SK-N-SH (cell line): ENCODE measurements at regions not wholly inside any gene's neighbourhood (a gene's known extent, or its start where the extent isn't known, plus 50 kb on each side); places are given as distances from the start of the nearest gene placed in this dataset.

Experiments
- FOXM1 ChIP-seq: IDR thresholded peaks from 2 replicates; pipeline ENCODE4 v1.4.0; 2012; ENCODE audit warnings: low read depth, mild to moderate bottlenecking
- JUND ChIP-seq: IDR thresholded peaks from 2 replicates; pipeline ENCODE4 v1.4.0; 2012
- YY1 ChIP-seq: IDR thresholded peaks from 2 replicates; pipeline ENCODE4 v1.4.0; 2012; ENCODE audit warnings: low read depth, mild to moderate bottlenecking
- TF ChIP-seq, protein P1 (sequence below): fragments of 200-600 bp; sonication (generic); IDR thresholded peaks from 2 replicates; pipeline ENCODE4 v1.6.1; 2017; ENCODE audit warnings: antibody characterized with exemption, mild to moderate bottlenecking, moderate library complexity
- TF ChIP-seq, protein P2 (sequence below): IDR thresholded peaks from 2 replicates; pipeline ENCODE4 v1.6.1; 2012; ENCODE audit warnings: mild to moderate bottlenecking, low read depth, low read length, moderate library complexity

DNA sequence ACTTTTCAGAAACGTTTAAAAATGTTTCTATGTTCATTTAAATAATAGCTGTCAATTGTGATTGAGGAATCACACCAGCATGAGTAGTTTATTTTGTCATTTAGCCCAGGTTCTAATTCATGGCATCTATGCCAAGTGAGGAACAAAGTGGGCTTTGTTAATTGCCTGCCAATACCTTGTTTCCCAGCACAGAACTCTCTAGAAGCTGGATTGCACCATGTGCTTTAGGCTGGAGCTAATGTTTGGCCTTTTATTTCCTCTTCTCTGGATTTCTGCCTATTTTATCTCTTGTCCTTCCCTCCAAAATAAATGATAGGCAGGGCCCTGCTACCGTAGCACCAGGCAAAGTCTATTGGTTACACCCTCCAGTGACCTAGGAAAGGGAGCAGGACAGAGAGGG is 109.9 kb upstream of the ITGB1 start:
- TF ChIP-seq, protein P1, sequence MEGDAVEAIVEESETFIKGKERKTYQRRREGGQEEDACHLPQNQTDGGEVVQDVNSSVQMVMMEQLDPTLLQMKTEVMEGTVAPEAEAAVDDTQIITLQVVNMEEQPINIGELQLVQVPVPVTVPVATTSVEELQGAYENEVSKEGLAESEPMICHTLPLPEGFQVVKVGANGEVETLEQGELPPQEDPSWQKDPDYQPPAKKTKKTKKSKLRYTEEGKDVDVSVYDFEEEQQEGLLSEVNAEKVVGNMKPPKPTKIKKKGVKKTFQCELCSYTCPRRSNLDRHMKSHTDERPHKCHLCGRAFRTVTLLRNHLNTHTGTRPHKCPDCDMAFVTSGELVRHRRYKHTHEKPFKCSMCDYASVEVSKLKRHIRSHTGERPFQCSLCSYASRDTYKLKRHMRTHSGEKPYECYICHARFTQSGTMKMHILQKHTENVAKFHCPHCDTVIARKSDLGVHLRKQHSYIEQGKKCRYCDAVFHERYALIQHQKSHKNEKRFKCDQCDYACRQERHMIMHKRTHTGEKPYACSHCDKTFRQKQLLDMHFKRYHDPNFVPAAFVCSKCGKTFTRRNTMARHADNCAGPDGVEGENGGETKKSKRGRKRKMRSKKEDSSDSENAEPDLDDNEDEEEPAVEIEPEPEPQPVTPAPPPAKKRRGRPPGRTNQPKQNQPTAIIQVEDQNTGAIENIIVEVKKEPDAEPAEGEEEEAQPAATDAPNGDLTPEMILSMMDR: no peak
- TF ChIP-seq FOXM1 (no peak), JUND (no peak), YY1 (no peak)
- TF ChIP-seq, protein P2, sequence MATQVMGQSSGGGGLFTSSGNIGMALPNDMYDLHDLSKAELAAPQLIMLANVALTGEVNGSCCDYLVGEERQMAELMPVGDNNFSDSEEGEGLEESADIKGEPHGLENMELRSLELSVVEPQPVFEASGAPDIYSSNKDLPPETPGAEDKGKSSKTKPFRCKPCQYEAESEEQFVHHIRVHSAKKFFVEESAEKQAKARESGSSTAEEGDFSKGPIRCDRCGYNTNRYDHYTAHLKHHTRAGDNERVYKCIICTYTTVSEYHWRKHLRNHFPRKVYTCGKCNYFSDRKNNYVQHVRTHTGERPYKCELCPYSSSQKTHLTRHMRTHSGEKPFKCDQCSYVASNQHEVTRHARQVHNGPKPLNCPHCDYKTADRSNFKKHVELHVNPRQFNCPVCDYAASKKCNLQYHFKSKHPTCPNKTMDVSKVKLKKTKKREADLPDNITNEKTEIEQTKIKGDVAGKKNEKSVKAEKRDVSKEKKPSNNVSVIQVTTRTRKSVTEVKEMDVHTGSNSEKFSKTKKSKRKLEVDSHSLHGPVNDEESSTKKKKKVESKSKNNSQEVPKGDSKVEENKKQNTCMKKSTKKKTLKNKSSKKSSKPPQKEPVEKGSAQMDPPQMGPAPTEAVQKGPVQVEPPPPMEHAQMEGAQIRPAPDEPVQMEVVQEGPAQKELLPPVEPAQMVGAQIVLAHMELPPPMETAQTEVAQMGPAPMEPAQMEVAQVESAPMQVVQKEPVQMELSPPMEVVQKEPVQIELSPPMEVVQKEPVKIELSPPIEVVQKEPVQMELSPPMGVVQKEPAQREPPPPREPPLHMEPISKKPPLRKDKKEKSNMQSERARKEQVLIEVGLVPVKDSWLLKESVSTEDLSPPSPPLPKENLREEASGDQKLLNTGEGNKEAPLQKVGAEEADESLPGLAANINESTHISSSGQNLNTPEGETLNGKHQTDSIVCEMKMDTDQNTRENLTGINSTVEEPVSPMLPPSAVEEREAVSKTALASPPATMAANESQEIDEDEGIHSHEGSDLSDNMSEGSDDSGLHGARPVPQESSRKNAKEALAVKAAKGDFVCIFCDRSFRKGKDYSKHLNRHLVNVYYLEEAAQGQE: no peak
